ENCODE measurements at regions not wholly inside any gene's neighbourhood (a gene's known extent, or its start where the extent isn't known, plus 50 kb on each side); places are given as distances from the start of the nearest gene placed in this dataset.

DNA sequence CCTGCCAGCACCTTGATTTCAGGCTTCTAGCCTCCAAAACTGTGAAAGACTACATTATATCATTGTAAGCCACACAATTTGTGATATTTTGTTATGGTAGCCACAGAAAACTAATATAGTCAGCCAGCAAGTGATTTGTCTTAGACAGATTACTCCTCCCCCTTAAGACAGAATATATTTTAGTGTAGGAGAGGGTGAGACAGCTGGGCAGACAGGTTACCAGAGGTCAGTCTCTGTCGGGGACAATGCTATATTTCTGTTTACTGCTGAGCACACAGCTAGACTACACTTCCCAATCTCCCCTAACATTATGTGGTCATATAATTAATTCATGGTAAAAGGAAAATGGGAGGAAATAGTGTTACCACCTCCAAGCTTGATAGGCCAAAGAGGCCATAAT, 185.8 kb upstream of the PIK3C3 start:
- DNase-seq (ENCODE audit: low read depth, low spot score), result no peak
- no peaks in the 10 kb centered on the region for H3K4me1 ChIP-seq (ENCODE audit: insufficient read depth, insufficient read length)
- no peaks in the 10 kb centered on the region for H3K27me3 ChIP-seq (ENCODE audit: insufficient read depth, insufficient read length)
- H3K36me3 ChIP-seq (ENCODE audit: insufficient read depth, insufficient read length, low read length), result no peaks in the 10 kb centered on the region
- no peak for TF ChIP-seq SUZ12 (IDR thresholded peaks at IDR 0.05; ENCODE audit: extremely low read depth, insufficient read depth, insufficient read length)
- no peak for TF ChIP-seq ZNF274 (IDR thresholded peaks at IDR 0.05; ENCODE audit: low read depth, low read length)
- no peak for TF ChIP-seq YY1 (IDR thresholded peaks at IDR 0.05; ENCODE audit: insufficient read depth, insufficient read length)
- H3K9ac ChIP-seq (ENCODE audit: insufficient read length, low read depth), result no peak overlapping the region
- H3K4me3 ChIP-seq (ENCODE audit: insufficient read length, low read depth), result no peak overlapping the region
- peaks cover 3% of the 10 kb centered on the region; the same call in 1 of the 2 replicates for H3K9me3 ChIP-seq (ENCODE audit: insufficient read depth, low read length)

DNA sequence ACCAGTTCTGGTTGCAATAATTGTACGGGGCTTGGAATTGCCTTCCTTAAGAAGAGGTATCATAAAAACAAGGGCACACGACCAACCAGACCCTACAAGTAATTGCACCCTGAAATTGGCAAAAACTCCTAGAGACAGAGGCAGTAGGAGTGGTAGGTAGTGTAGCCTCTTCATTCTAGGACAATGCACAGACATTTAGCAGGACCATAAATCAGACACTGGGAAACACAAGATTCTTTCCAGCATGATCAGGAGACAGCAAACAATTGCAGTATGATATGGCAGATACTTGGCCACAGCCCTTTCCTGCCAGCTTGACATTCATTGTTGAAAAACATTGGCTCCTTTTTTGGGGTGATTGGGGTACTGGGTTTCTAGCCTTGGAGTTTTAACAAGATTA, 186.6 kb upstream of the PIK3C3 start:
- no peaks in the 10 kb centered on the region for H3K27me3 ChIP-seq (ENCODE audit: insufficient read depth, insufficient read length)
- no peaks in the 10 kb centered on the region for H3K9me3 ChIP-seq (ENCODE audit: insufficient read depth, low read length)
- H3K4me1 ChIP-seq (ENCODE audit: insufficient read depth, insufficient read length), result no peaks in the 10 kb centered on the region
- no peak overlapping the region for H3K9ac ChIP-seq (ENCODE audit: insufficient read length, low read depth)
- no peak overlapping the region for H3K4me3 ChIP-seq (ENCODE audit: insufficient read length, low read depth)
- TF ChIP-seq YY1 (IDR thresholded peaks at IDR 0.05; ENCODE audit: insufficient read depth, insufficient read length) (no peak), SUZ12 (IDR thresholded peaks at IDR 0.05; ENCODE audit: extremely low read depth, insufficient read depth, insufficient read length) (no peak), ZNF274 (IDR thresholded peaks at IDR 0.05; ENCODE audit: low read depth, low read length) (no peak)
- H3K36me3 ChIP-seq (ENCODE audit: insufficient read depth, insufficient read length, low read length), result no peaks in the 10 kb centered on the region
- no peak for DNase-seq (ENCODE audit: low read depth, low spot score)

DNA sequence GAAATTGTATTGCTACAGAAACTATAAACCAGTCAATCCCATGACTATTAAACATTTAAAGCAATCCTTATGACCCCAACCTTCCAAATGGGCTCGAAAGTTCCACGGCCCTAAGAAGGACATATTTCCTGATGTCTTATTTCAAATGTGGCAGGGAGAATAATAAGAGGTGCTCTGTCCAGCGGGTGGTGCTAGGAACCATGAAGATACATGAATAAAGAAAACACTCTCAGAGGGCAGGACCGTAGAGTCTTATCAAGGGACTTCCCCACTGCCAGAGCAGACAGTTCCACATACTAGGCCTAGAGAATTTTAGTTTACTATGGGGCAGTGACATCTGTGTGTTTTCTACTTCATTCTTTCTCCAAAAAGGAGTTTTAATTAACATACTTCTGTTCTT, 187.1 kb upstream of the PIK3C3 start:
- Histone ChIP-seq H3K4me1 (ENCODE audit: insufficient read depth, insufficient read length) (no peaks in the 10 kb centered on the region), H3K9ac (ENCODE audit: insufficient read length, low read depth) (no peak overlapping the region), H3K27me3 (ENCODE audit: insufficient read depth, insufficient read length) (no peaks in the 10 kb centered on the region), H3K9me3 (ENCODE audit: insufficient read depth, low read length) (no peaks in the 10 kb centered on the region), H3K4me3 (ENCODE audit: insufficient read length, low read depth) (no peak overlapping the region), H3K36me3 (ENCODE audit: insufficient read depth, insufficient read length, low read length) (no peaks in the 10 kb centered on the region)
- TF ChIP-seq SUZ12 (IDR thresholded peaks at IDR 0.05; ENCODE audit: extremely low read depth, insufficient read depth, insufficient read length) (no peak), ZNF274 (IDR thresholded peaks at IDR 0.05; ENCODE audit: low read depth, low read length) (no peak), YY1 (IDR thresholded peaks at IDR 0.05; ENCODE audit: insufficient read depth, insufficient read length) (no peak)
- DNase-seq (ENCODE audit: low read depth, low spot score), result no peak

DNA sequence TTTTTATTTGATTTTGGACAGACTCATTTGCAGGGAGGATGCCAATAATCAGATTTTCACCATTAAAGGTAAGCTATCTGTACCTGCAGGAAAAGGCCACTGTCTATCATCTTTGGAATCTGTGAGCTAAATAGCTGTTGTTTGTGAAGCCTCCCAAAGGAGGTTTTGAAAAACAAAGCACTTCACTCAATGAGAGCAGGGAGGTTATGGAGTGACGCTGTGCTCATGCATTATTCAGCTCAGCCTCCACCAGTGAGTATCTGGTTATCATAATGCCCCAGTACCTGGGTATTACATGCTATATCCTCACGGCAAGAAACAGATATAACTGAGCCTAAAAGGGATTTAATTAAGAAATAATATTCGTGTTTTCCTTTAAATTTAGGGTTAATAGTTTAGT, 189.6 kb upstream of the PIK3C3 start:
- H3K27me3 ChIP-seq (ENCODE audit: insufficient read depth, insufficient read length), result no peaks in the 10 kb centered on the region
- H3K9ac ChIP-seq (ENCODE audit: insufficient read length, low read depth), result no peak overlapping the region
- H3K4me3 ChIP-seq (ENCODE audit: insufficient read length, low read depth), result no peak overlapping the region
- no peaks in the 10 kb centered on the region for H3K4me1 ChIP-seq (ENCODE audit: insufficient read depth, insufficient read length)
- no peaks in the 10 kb centered on the region for H3K36me3 ChIP-seq (ENCODE audit: insufficient read depth, insufficient read length, low read length)
- TF ChIP-seq SUZ12 (IDR thresholded peaks at IDR 0.05; ENCODE audit: extremely low read depth, insufficient read depth, insufficient read length), result no peak
- no peak for TF ChIP-seq ZNF274 (IDR thresholded peaks at IDR 0.05; ENCODE audit: low read depth, low read length)
- TF ChIP-seq YY1 (IDR thresholded peaks at IDR 0.05; ENCODE audit: insufficient read depth, insufficient read length), result no peak
- no peak for DNase-seq (ENCODE audit: low read depth, low spot score)
- H3K9me3 ChIP-seq (ENCODE audit: insufficient read depth, low read length), result no peaks in the 10 kb centered on the region

DNA sequence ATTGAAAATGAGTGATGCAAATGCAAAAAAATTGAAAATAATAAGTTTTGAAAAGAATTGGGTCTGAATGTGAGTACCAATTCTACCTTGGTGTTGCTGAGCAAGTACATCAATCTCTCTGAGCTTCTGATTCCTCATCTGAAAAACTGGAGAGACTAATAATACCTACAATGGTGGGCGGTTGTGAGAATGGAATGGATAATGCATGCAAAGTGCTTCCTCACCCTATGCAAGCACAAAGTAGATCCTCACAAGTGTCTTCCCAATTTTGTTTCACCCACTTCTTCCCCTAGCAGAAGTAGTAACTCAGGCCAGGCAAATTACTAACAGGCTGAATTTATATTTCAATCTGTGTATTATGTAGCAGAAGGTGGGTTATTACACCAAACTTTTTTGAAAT, 191.7 kb upstream of the PIK3C3 start:
- no peaks in the 10 kb centered on the region for H3K9me3 ChIP-seq (ENCODE audit: insufficient read depth, low read length)
- no peak for DNase-seq (ENCODE audit: low read depth, low spot score)
- H3K4me1 ChIP-seq (ENCODE audit: insufficient read depth, insufficient read length), result no peaks in the 10 kb centered on the region
- H3K27me3 ChIP-seq (ENCODE audit: insufficient read depth, insufficient read length), result no peaks in the 10 kb centered on the region
- H3K9ac ChIP-seq (ENCODE audit: insufficient read length, low read depth), result no peak overlapping the region
- no peak overlapping the region for H3K4me3 ChIP-seq (ENCODE audit: insufficient read length, low read depth)
- TF ChIP-seq SUZ12 (IDR thresholded peaks at IDR 0.05; ENCODE audit: extremely low read depth, insufficient read depth, insufficient read length) (no peak), YY1 (IDR thresholded peaks at IDR 0.05; ENCODE audit: insufficient read depth, insufficient read length) (no peak), ZNF274 (IDR thresholded peaks at IDR 0.05; ENCODE audit: low read depth, low read length) (no peak)
- H3K36me3 ChIP-seq (ENCODE audit: insufficient read depth, insufficient read length, low read length), result no peaks in the 10 kb centered on the region

DNA sequence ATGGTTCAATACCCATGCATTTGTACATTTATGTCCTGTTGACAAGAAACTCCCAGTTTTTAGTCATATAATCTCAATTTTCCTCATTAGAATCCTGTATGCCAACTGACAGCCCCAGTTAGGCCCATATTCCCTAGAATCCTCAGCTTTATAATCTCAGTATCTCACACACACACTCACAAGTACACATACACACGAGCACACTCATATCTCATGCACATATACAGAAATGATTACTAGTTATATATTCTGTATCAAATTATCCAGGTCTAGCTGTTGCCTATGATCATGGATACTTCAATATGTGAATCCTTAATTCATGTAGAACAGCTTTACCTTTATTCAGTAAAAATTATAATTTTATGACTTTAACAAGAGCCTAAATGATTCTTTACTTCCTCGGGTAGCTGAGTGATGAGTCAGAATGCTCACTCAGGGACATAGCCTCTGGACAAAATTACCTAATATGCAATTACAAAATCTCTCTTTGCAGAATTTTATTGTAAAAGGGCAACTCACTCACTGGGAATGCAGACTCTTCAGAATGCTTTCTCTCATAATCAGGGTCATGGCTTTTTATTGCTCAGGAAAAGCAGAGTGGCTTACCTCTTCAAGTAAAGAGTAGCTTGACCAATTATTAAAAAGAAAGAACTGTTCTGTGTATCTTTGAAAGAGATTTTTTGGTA, 193.6 kb upstream of the PIK3C3 start:
- Histone ChIP-seq H3K4me1 (ENCODE audit: insufficient read depth, insufficient read length) (no peaks in the 10 kb centered on the region), H3K27me3 (ENCODE audit: insufficient read depth, insufficient read length) (no peaks in the 10 kb centered on the region), H3K36me3 (ENCODE audit: insufficient read depth, insufficient read length, low read length) (no peaks in the 10 kb centered on the region), H3K9me3 (ENCODE audit: insufficient read depth, low read length) (no peaks in the 10 kb centered on the region), H3K9ac (ENCODE audit: insufficient read length, low read depth) (no peak overlapping the region), H3K4me3 (ENCODE audit: insufficient read length, low read depth) (no peak overlapping the region)
- DNase-seq (ENCODE audit: low read depth, low spot score), result no peak
- TF ChIP-seq ZNF274 (IDR thresholded peaks at IDR 0.05; ENCODE audit: low read depth, low read length) (no peak), SUZ12 (IDR thresholded peaks at IDR 0.05; ENCODE audit: extremely low read depth, insufficient read depth, insufficient read length) (no peak)

DNA sequence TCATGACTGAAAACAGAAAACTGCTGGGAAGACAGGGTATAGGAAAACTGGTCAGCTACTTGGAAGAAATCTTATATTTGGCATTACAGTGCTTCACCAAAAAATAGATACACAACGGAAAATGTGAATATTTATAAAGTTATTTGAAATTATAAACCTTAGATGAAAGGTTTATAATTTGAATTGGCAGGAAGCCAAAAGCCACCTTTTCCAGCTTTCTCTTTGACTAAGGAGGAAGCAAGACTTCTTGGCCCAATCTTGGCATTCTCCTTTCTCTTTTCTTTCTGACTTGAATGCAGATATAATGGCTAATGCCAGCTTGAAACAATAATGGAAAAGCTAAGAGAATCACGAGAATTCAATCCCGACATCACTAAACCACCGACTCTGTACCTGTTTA, 196.5 kb upstream of the PIK3C3 start:
- no peak overlapping the region for H3K9ac ChIP-seq (ENCODE audit: insufficient read length, low read depth)
- no peak for DNase-seq (ENCODE audit: low read depth, low spot score)
- no peaks in the 10 kb centered on the region for H3K36me3 ChIP-seq (ENCODE audit: insufficient read depth, insufficient read length, low read length)
- no peaks in the 10 kb centered on the region for H3K9me3 ChIP-seq (ENCODE audit: insufficient read depth, low read length)
- H3K27me3 ChIP-seq (ENCODE audit: insufficient read depth, insufficient read length), result no peaks in the 10 kb centered on the region
- no peaks in the 10 kb centered on the region for H3K4me1 ChIP-seq (ENCODE audit: insufficient read depth, insufficient read length)
- no peak for TF ChIP-seq YY1 (IDR thresholded peaks at IDR 0.05; ENCODE audit: insufficient read depth, insufficient read length)
- no peak for TF ChIP-seq SUZ12 (IDR thresholded peaks at IDR 0.05; ENCODE audit: extremely low read depth, insufficient read depth, insufficient read length)
- no peak overlapping the region for H3K4me3 ChIP-seq (ENCODE audit: insufficient read length, low read depth)

Data from NT2/D1 (cell line).